ENCODE measurements at regions not wholly inside any gene's neighbourhood (a gene's known extent, or its start where the extent isn't known, plus 50 kb on each side); places are given as distances from the start of the nearest gene placed in this dataset.

DNA sequence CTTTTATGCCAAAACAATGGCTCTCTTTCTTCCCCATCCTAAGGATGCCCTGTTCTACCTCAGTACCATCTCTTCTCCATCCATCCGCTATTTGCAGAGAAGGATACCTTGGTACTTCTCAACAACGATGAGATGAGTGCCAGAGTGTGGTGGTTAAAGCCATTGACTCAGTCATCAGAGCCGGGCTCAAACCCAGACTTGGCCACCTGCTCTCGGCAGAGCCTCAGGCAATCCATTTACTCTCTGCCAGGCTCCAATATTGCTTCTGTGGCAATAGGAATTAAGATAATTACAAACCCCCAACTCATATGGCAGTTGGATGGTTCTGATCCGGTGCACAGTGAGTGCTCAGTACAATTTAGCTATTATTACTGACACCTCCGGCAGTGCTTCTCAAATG is 121.3 kb downstream of the PRLHR start:
- Histone ChIP-seq H3K27me3 (ENCODE audit: low read length) (no peaks in the 10 kb centered on the region), H3F3A (ENCODE audit: insufficient read depth) (no peaks in the 10 kb centered on the region), H3K4me3 (ENCODE audit: insufficient read depth, low read length, poor library complexity, severe bottlenecking) (no peak overlapping the region), H3K36me3 (ENCODE audit: low read length) (no peaks in the 10 kb centered on the region), H3K9me2 (replicated peaks; ENCODE audit: insufficient read depth, low read length) (no peaks in the 10 kb centered on the region), H3K9me3 (ENCODE audit: insufficient read depth, low read length) (no peaks in the 10 kb centered on the region), H3K27ac (ENCODE audit: low read depth, low read length) (no peak overlapping the region), H4K20me1 (ENCODE audit: low read depth, low read length) (no peaks in the 10 kb centered on the region), H3K9ac (ENCODE audit: low read length) (no peak overlapping the region), H2AFZ (ENCODE audit: low read depth, low read length, severe bottlenecking) (no peak overlapping the region), H3K4me2 (ENCODE audit: low read depth, low read length, poor library complexity, severe bottlenecking) (no peak overlapping the region), H3K79me2 (ENCODE audit: insufficient read depth, low read length) (no peaks in the 10 kb centered on the region)
- no peak for TF ChIP-seq CTCF (IDR thresholded peaks at IDR 0.05; ENCODE audit: insufficient read depth, low read length, poor library complexity, severe bottlenecking)
- no peak for TF ChIP-seq EZH2phosphoT487 (conservative IDR thresholded peaks at IDR 0.05; ENCODE audit: low read length)

DNA sequence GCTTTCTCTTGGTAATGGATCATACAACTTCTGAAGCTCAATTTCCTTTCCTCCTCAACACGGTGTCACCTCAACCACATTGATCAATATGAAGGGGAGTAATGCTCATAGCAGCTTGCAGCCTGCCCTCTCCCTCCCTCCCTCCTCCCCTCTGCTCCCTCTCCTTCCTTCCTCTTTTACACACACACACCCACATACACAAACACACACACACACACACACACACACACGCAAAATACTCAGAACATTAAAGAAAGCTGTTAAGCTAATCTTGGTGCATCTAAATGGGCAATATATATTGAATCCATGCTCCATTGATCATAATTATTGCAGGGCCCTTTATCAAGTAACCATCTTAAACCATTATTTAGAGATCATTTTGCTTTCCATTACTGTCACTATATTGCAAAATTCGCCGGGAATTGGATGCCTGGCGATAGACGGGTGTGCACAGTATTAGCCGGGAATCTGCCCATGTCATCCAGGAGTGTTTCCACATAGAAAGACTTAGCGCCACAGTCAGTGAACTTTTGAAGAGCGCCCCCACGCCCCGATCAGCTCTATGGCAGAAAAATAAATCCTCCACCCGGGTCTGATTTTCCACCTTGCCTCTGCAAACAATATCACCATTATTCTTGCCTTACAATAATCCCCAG is 122.0 kb downstream of the PRLHR start:
- H3K9me2 ChIP-seq (replicated peaks; ENCODE audit: insufficient read depth, low read length), result no peaks in the 10 kb centered on the region
- no peaks in the 10 kb centered on the region for H3K36me3 ChIP-seq (ENCODE audit: low read length)
- H3K27ac ChIP-seq (ENCODE audit: low read depth, low read length), result no peak overlapping the region
- TF ChIP-seq CTCF (IDR thresholded peaks at IDR 0.05; ENCODE audit: insufficient read depth, low read length, poor library complexity, severe bottlenecking), result no peak
- TF ChIP-seq EZH2phosphoT487 (conservative IDR thresholded peaks at IDR 0.05; ENCODE audit: low read length), result no peak
- no peak overlapping the region for H3K4me2 ChIP-seq (ENCODE audit: low read depth, low read length, poor library complexity, severe bottlenecking)
- no peak overlapping the region for H3K9ac ChIP-seq (ENCODE audit: low read length)
- no peaks in the 10 kb centered on the region for H3K9me3 ChIP-seq (ENCODE audit: insufficient read depth, low read length)
- H3K27me3 ChIP-seq (ENCODE audit: low read length), result no peaks in the 10 kb centered on the region
- H2AFZ ChIP-seq (ENCODE audit: low read depth, low read length, severe bottlenecking), result no peak overlapping the region
- H3K79me2 ChIP-seq (ENCODE audit: insufficient read depth, low read length), result no peaks in the 10 kb centered on the region
- no peaks in the 10 kb centered on the region for H3F3A ChIP-seq (ENCODE audit: insufficient read depth)
- no peaks in the 10 kb centered on the region for H4K20me1 ChIP-seq (ENCODE audit: low read depth, low read length)
- H3K4me3 ChIP-seq (ENCODE audit: insufficient read depth, low read length, poor library complexity, severe bottlenecking), result no peak overlapping the region

- Histone ChIP-seq H4K20me1 (ENCODE audit: low read depth, low read length) (no peaks in the 10 kb centered on the region), H3K9me3 (ENCODE audit: insufficient read depth, low read length) (no peaks in the 10 kb centered on the region), H3K9ac (ENCODE audit: low read length) (no peak overlapping the region), H3K27ac (ENCODE audit: low read depth, low read length) (no peak overlapping the region), H3K9me2 (replicated peaks; ENCODE audit: insufficient read depth, low read length) (no peaks in the 10 kb centered on the region), H3F3A (ENCODE audit: insufficient read depth) (no peaks in the 10 kb centered on the region), H3K36me3 (ENCODE audit: low read length) (no peaks in the 10 kb centered on the region), H3K4me2 (ENCODE audit: low read depth, low read length, poor library complexity, severe bottlenecking) (no peak overlapping the region), H2AFZ (ENCODE audit: low read depth, low read length, severe bottlenecking) (no peak overlapping the region), H3K27me3 (ENCODE audit: low read length) (no peaks in the 10 kb centered on the region), H3K4me3 (ENCODE audit: insufficient read depth, low read length, poor library complexity, severe bottlenecking) (no peak overlapping the region), H3K79me2 (ENCODE audit: insufficient read depth, low read length) (no peaks in the 10 kb centered on the region)
- TF ChIP-seq CTCF (IDR thresholded peaks at IDR 0.05; ENCODE audit: insufficient read depth, low read length, poor library complexity, severe bottlenecking) (no peak), EZH2phosphoT487 (conservative IDR thresholded peaks at IDR 0.05; ENCODE audit: low read length) (no peak)
These were observed 122.8 kb downstream of the PRLHR start for GRCh38 chr10:118472415-118473304.
